Endothelial cell of umbilical vein (primary cell): ENCODE measurements at regions not wholly inside any gene's neighbourhood (a gene's known extent, or its start where the extent isn't known, plus 50 kb on each side); places are given as distances from the start of the nearest gene placed in this dataset.

ENCODE experiments used
- BruUV-seq: library from RNA; stranded (reverse); fragments of 400-500 nt; replicated peaks from 2 replicates; lab custom pipeline; 2021; lab: Mats Ljungman, UMichigan
- CTCF ChIA-PET: fragments of 300-600, 350-600 bp; sonication (Branson Sonifier 250); formaldehyde crosslinking; loops from one replicate; lab custom pipeline; 2021; ENCODE audit warnings: antibody characterized with exemption, inconsistent platforms; lab: Charles Lee
- POLR2A ChIA-PET: fragments of 300-600, 350-600 bp; sonication (Branson Sonifier 250); formaldehyde crosslinking; loops from one replicate; lab custom pipeline; 2021; ENCODE audit warnings: antibody characterized with exemption, inconsistent platforms; lab: Charles Lee
- DNase-seq: peaks from one replicate; pipeline ENCODE4 v3.0.0-alpha.2; 2011; ENCODE audit warnings: low read depth, low spot score
- FAIRE-seq: peaks from 2 replicates; lab custom pipeline; 2011; peaks lifted over from hg19 to GRCh38; lab: Jason Lieb, UNC
- H2AFZ ChIP-seq: 2 replicates; pipeline ENCODE4 v1.6.0; 2012; ENCODE audit warnings: low read depth, low read length, control low read depth, inconsistent platforms
- H3K27ac ChIP-seq: 2 replicates; pipeline ENCODE4 v1.5.1; 2011; ENCODE audit warnings: low read depth, mild to moderate bottlenecking, control low read depth, low read length, moderate library complexity; ENCODE audit not compliant: insufficient read depth
- H3K27me3 ChIP-seq, 2 experiments: 2 replicates each; pipeline versions ENCODE4 v1.6.0 to v1.6.1; 2011; ENCODE audit warnings: low read length in 2 of 2, mixed read lengths in 1 of 2; ENCODE audit not compliant: control insufficient read depth in 2 of 2, insufficient read depth in 2 of 2
- H3K36me3 ChIP-seq, 2 experiments: 2 replicates in 1 of 2; 3 replicates in 1 of 2; pipeline ENCODE4 v1.5.1; 2011; ENCODE audit warnings: low read length in 2 of 2, mild to moderate bottlenecking in 1 of 2, moderate library complexity in 1 of 2; ENCODE audit not compliant: control insufficient read depth in 2 of 2, insufficient read depth in 2 of 2; ENCODE audit errors: extremely low read depth in 1 of 2
- H3K4me1 ChIP-seq: 3 replicates; pipeline ENCODE4 v1.5.1; 2011; ENCODE audit warnings: mild to moderate bottlenecking, low read length; ENCODE audit not compliant: control insufficient read depth, insufficient read depth; ENCODE audit errors: extremely low read depth
- H3K4me2 ChIP-seq: 2 replicates; pipeline ENCODE4 v1.6.1; 2011; ENCODE audit warnings: low read length, control low read depth, mixed read lengths; ENCODE audit not compliant: insufficient read depth
- H3K4me3 ChIP-seq, 3 experiments: fragments of 200-600 bp in 1 of 3; sonication (generic), shearing (Covaris generic) in 1 of 3; replicated peaks in 1 of 3; 2 replicates each; pipeline ENCODE4 v1.5.1; 2011 to 2016; ENCODE audit warnings: control low read depth in 3 of 3, low read length in 3 of 3, mild to moderate bottlenecking in 2 of 3, inconsistent platforms in 1 of 3, low read depth in 1 of 3, moderate library complexity in 1 of 3; ENCODE audit not compliant: insufficient read depth in 1 of 3
- H3K79me2 ChIP-seq: 2 replicates; pipeline ENCODE4 v1.6.0; 2012; ENCODE audit warnings: low read length, inconsistent platforms; ENCODE audit not compliant: control insufficient read depth, insufficient read depth
- H3K9ac ChIP-seq: replicated peaks from 2 replicates; pipeline ENCODE3; 2011; ENCODE audit warnings: low read length, control low read depth; ENCODE audit not compliant: insufficient read depth; ENCODE audit errors: extremely low read depth
- H3K9me1 ChIP-seq: replicated peaks from 3 replicates; pipeline ENCODE4 v1.6.0; 2011; ENCODE audit warnings: mild to moderate bottlenecking, low read length; ENCODE audit not compliant: control insufficient read depth, insufficient read depth; ENCODE audit errors: extremely low read depth
- H3K9me3 ChIP-seq: replicated peaks from 2 replicates; pipeline ENCODE4 v1.5.1; 2012; ENCODE audit warnings: low read length, inconsistent platforms; ENCODE audit not compliant: control insufficient read depth, insufficient read depth
- H4K20me1 ChIP-seq: replicated peaks from 2 replicates; pipeline ENCODE3; 2011; ENCODE audit warnings: mild to moderate bottlenecking, low read length; ENCODE audit not compliant: control insufficient read depth, insufficient read depth; ENCODE audit errors: extremely low read depth
- FOS ChIP-seq: IDR thresholded peaks from 2 replicates; pipeline ENCODE4 v1.6.1; 2011; ENCODE audit warnings: mild to moderate bottlenecking, low read length, moderate library complexity, borderline replicate concordance; ENCODE audit not compliant: insufficient read depth
- GATA2 ChIP-seq: IDR thresholded peaks from 2 replicates; pipeline ENCODE4 v1.7.0; 2011; ENCODE audit warnings: low read depth, mild to moderate bottlenecking, moderate library complexity, mixed read lengths, low read length; ENCODE audit not compliant: insufficient read length, insufficient read depth
- JUN ChIP-seq: IDR thresholded peaks from 2 replicates; pipeline ENCODE4 v1.6.1; 2011; ENCODE audit warnings: borderline replicate concordance, low read depth; ENCODE audit not compliant: insufficient read length, insufficient read depth
- MYC ChIP-seq: IDR thresholded peaks from one replicate; pipeline ENCODE4 v1.6.1; 2011; ENCODE audit warnings: mild to moderate bottlenecking, low read depth, low read length
- dilution Hi-C: fragments of 300-500 bp; cut with MboI; formaldehyde crosslinking; loops from one replicate; pipeline ENCODE4 v1.15.0; 2019; ENCODE audit warnings: low sequenced_read_pairs; ENCODE audit not compliant: extremely low pct_ligation_motif_present
- intact Hi-C: fragments of 100-400 bp; cut with micrococcal nuclease; formaldehyde crosslinking; loops from one replicate; pipeline ENCODE4 v1.10.0; 2022
- TF ChIP-seq, protein P1 (sequence below): IDR thresholded peaks from 2 replicates; pipeline ENCODE4 v1.6.1; 2011; ENCODE audit not compliant: insufficient read depth, insufficient read length
- TF ChIP-seq, protein P2 (sequence below), 2 donors: IDR thresholded peaks; 1 replicate in 1 of 2; 2 replicates in 1 of 2; pipeline ENCODE4 v1.5.1; 2011; ENCODE audit warnings: low read length in 2 of 2, mild to moderate bottlenecking in 2 of 2, moderate library complexity in 2 of 2, control low read depth in 1 of 2, inconsistent platforms in 1 of 2, low read depth in 1 of 2; ENCODE audit not compliant: insufficient read depth in 1 of 2; ENCODE audit errors: extremely low read depth in 1 of 2

DNA sequence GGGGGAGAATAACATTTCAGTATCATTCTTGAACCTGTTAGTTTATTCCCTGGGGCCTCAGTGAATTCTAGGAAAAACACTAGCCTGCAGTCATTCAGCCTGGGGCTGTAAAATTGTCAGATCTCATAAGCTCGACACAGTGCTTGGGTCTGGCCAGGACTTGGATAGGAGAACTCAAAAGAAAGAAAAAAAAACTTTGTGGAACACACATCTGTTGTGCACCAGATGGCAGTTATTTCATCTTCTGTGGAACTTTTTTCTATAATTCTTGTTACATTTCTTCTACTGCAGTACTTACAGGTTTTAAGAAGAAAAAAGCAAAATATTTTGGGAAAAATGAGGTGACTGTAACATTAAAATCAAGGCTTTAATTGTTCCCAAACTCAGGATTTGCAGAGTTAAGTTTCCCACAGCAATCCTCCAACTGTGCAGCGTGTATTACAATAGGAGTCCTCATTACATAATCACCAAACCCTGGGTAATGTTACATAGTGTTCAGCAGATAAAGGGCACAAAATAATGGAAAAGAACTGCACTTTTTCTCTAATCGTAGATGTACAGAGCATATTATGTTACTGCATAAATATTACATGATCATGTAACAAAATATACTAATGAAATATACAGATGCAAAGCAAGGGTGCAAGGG lies 531.1 kb upstream of the CITED2 start:
- no peaks in the 10 kb centered on the region for H3K4me1 ChIP-seq
- no peaks in the 10 kb centered on the region for H4K20me1 ChIP-seq
- H3K9me3 ChIP-seq, result no peaks in the 10 kb centered on the region
- H3K4me2 ChIP-seq, result no peak overlapping the region
- H3K27ac ChIP-seq, result no peak overlapping the region
- H3K27me3 ChIP-seq, result no peaks in the 10 kb centered on the region
- no peak for TF ChIP-seq FOS
- TF ChIP-seq GATA2, result no peak
- TF ChIP-seq, protein P1, sequence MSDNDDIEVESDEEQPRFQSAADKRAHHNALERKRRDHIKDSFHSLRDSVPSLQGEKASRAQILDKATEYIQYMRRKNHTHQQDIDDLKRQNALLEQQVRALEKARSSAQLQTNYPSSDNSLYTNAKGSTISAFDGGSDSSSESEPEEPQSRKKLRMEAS, result no peak
- TF ChIP-seq MYC, result no peak
- TF ChIP-seq, protein P2, sequence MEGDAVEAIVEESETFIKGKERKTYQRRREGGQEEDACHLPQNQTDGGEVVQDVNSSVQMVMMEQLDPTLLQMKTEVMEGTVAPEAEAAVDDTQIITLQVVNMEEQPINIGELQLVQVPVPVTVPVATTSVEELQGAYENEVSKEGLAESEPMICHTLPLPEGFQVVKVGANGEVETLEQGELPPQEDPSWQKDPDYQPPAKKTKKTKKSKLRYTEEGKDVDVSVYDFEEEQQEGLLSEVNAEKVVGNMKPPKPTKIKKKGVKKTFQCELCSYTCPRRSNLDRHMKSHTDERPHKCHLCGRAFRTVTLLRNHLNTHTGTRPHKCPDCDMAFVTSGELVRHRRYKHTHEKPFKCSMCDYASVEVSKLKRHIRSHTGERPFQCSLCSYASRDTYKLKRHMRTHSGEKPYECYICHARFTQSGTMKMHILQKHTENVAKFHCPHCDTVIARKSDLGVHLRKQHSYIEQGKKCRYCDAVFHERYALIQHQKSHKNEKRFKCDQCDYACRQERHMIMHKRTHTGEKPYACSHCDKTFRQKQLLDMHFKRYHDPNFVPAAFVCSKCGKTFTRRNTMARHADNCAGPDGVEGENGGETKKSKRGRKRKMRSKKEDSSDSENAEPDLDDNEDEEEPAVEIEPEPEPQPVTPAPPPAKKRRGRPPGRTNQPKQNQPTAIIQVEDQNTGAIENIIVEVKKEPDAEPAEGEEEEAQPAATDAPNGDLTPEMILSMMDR (IDR thresholded peaks at IDR 0.05; ENCODE audit: extremely low read depth in 1 of 2, insufficient read depth in 1 of 2, low read depth in 1 of 2, low read length in 2 of 2), result no peak
- no peak for TF ChIP-seq JUN
- H3K79me2 ChIP-seq, result no peaks in the 10 kb centered on the region
- no peaks in the 10 kb centered on the region for H3K9me1 ChIP-seq
- dilution Hi-C loops, result no loop called here
- intact Hi-C loops, result no loop called here
- ChIA-PET CTCF (interaction anchor here (1.4 kb wide), 1 partner anchor 14 kb away, joined by 4 read pairs; no protein-coding TSS in a partner anchor), POLR2A (no interaction called here)
- no peak overlapping the region for H2AFZ ChIP-seq
- no peak overlapping the region for H3K9ac ChIP-seq
- no peaks in the 10 kb centered on the region for H3K36me3 ChIP-seq
- no peak for DNase-seq
- FAIRE-seq, result no peak
- BruUV-seq, result no TSS peak
- H3K4me3 ChIP-seq, result no peak overlapping the region
